Activated B cell treated with CpG ODN at 0.5 μM for 24 hours (primary cell): ENCODE measurements at regions not wholly inside any gene's neighbourhood (a gene's known extent, or its start where the extent isn't known, plus 50 kb on each side); places are given as distances from the start of the nearest gene placed in this dataset.

Source experiments
- ATAC-seq: fragments of 200-7000 bp; cut with Tn5 transposase; one replicate; pipeline ENCODE4 v1.10.0; 2021; ENCODE audit warnings: low read depth, mild to moderate bottlenecking, moderate library complexity
- CTCF ChIA-PET: fragments of 350-600 bp; sonication (Branson Sonifier 250); formaldehyde crosslinking; loops from one replicate; lab custom pipeline; 2021; ENCODE audit warnings: antibody characterized with exemption; lab: Charles Lee
- POLR2A ChIA-PET: fragments of 350-600 bp; sonication (Branson Sonifier 250); formaldehyde crosslinking; loops from one replicate; lab custom pipeline; 2021; ENCODE audit warnings: antibody characterized with exemption; lab: Charles Lee
- DNase-seq: peaks from one replicate; pipeline ENCODE4 v3.0.0; 2022
- H3K27ac Mint-ChIP-seq: one replicate; pipeline ENCODE4 v1.8.0; 2020; ENCODE audit warnings: mixed read lengths
- H3K27me3 Mint-ChIP-seq: one replicate; pipeline ENCODE4 v1.8.0; 2021; ENCODE audit warnings: mixed read lengths
- H3K36me3 Mint-ChIP-seq: one replicate; pipeline ENCODE4 v1.8.0; 2021; ENCODE audit warnings: low read depth, mixed read lengths
- H3K4me1 Mint-ChIP-seq: one replicate; pipeline ENCODE4 v1.8.0; 2021; ENCODE audit warnings: mixed read lengths
- H3K4me3 Mint-ChIP-seq: one replicate; pipeline ENCODE4 v1.8.0; 2020; ENCODE audit warnings: mild to moderate bottlenecking, mixed read lengths
- H3K9me3 Mint-ChIP-seq: one replicate; pipeline ENCODE4 v1.8.0; 2020; ENCODE audit warnings: mixed read lengths
- CTCF ChIP-seq: fragments of 200-600 bp; IDR thresholded peaks from one replicate; pipeline ENCODE4 v1.8.0; 2022; ENCODE audit warnings: antibody characterized with exemption, mild to moderate bottlenecking
- intact Hi-C: fragments of 100-400 bp; cut with micrococcal nuclease; formaldehyde crosslinking; loops from one replicate; pipeline ENCODE4 v1.15.1; 2024

GRCh38 chr20:57869951-57870315, 160.1 kb upstream of the PMEPA1 start:
- Mint-ChIP-seq H3K9me3 (no peaks in the 10 kb centered on the region), H3K4me1 (no peaks in the 10 kb centered on the region), H3K4me3 (no peak overlapping the region), H3K27ac (no peak overlapping the region), H3K27me3 (peaks cover 46% of the 10 kb centered on the region), H3K36me3 (no peaks in the 10 kb centered on the region)
- intact Hi-C loops: no loop called here
- DNase-seq: no peak
- POLR2A ChIA-PET: no interaction called here
- CTCF ChIA-PET: no interaction called here
- TF ChIP-seq CTCF: no peak
- ATAC-seq: no peak

- Mint-ChIP-seq H3K9me3 (no peaks in the 10 kb centered on the region), H3K4me1 (no peaks in the 10 kb centered on the region), H3K27ac (no peak overlapping the region), H3K27me3 (peaks cover 50% of the 10 kb centered on the region), H3K36me3 (no peaks in the 10 kb centered on the region), H3K4me3 (no peak overlapping the region)
- intact Hi-C loops: no loop called here
- ChIA-PET POLR2A (no interaction called here), CTCF (no interaction called here)
- TF ChIP-seq CTCF: no peak
- ATAC-seq (no peak), DNase-seq (no peak)
Measured at GRCh38 chr20:57869291-57869950, 159.6 kb upstream of the PMEPA1 start.

GRCh38 chr20:57868310-57868709, 158.5 kb upstream of the PMEPA1 start:
- DNase-seq (no peak), ATAC-seq (no peak)
- Mint-ChIP-seq H3K9me3 (no peaks in the 10 kb centered on the region), H3K27ac (no peak overlapping the region), H3K4me1 (no peaks in the 10 kb centered on the region), H3K27me3 (peaks cover 54% of the 10 kb centered on the region), H3K4me3 (no peak overlapping the region), H3K36me3 (no peaks in the 10 kb centered on the region)
- ChIA-PET POLR2A (no interaction called here), CTCF (no interaction called here)
- no peak for TF ChIP-seq CTCF
- intact Hi-C loops: no loop called here

GRCh38 chr20:57867807-57868206, 158.0 kb upstream of the PMEPA1 start:
- intact Hi-C loops: no loop called here
- no peaks in the 10 kb centered on the region for H3K4me1 Mint-ChIP-seq
- no peak for DNase-seq
- H3K36me3 Mint-ChIP-seq: no peaks in the 10 kb centered on the region
- H3K27ac Mint-ChIP-seq: no peak overlapping the region
- TF ChIP-seq CTCF: no peak
- ChIA-PET CTCF (no interaction called here), POLR2A (no interaction called here)
- peaks cover 57% of the 10 kb centered on the region for H3K27me3 Mint-ChIP-seq
- no peak for ATAC-seq
- H3K9me3 Mint-ChIP-seq: no peaks in the 10 kb centered on the region
- no peak overlapping the region for H3K4me3 Mint-ChIP-seq

- Mint-ChIP-seq H3K27ac (no peak overlapping the region), H3K4me1 (no peaks in the 10 kb centered on the region), H3K9me3 (no peaks in the 10 kb centered on the region), H3K27me3 (peaks cover 60% of the 10 kb centered on the region), H3K36me3 (no peaks in the 10 kb centered on the region), H3K4me3 (no peak overlapping the region)
- intact Hi-C loops: no loop called here
- no peak for ATAC-seq
- CTCF ChIA-PET: no interaction called here
- DNase-seq: no peak
- POLR2A ChIA-PET: no interaction called here
- TF ChIP-seq CTCF: no peak
Measured at GRCh38 chr20:57867181-57867803, 157.5 kb upstream of the PMEPA1 start.
